ENCODE measurements at regions not wholly inside any gene's neighbourhood (a gene's known extent, or its start where the extent isn't known, plus 50 kb on each side); places are given as distances from the start of the nearest gene placed in this dataset.

- Histone ChIP-seq H3K27ac (no peak overlapping the region), H3K27me3 (no peaks in the 10 kb centered on the region), H3K9me3 (peaks cover 0 to 11% (median 7%) of the 10 kb centered on the region in 4 donors), H3K36me3 (no peaks in the 10 kb centered on the region), H3K4me1 (no peaks in the 10 kb centered on the region), H3K4me3 (no peak overlapping the region)
- TF ChIP-seq POLR2A (IDR thresholded peaks at IDR 0.05), result no peak
- TF ChIP-seq POLR2AphosphoS5 (IDR thresholded peaks at IDR 0.05), result no peak
- TF ChIP-seq EP300 (IDR thresholded peaks at IDR 0.05), result no peak
- TF ChIP-seq CTCF (IDR thresholded peaks at IDR 0.05), result no peak
- WGBS, 2 donors, result 84 to 90% methylated on average over 5 of the region's 5 CpGs
- ATAC-seq (ENCODE audit: low FRiP score in 2 of 2), result no peak
- DNase-seq, result no peak
These were observed 271.3 kb downstream of the TJP1 start for GRCh38 chr15:29550834-29551465.

GRCh38 chr15:29548006-29548405 lies 274.3 kb downstream of the TJP1 start:
- no peak for ATAC-seq (ENCODE audit: low FRiP score in 2 of 2)
- no peak for DNase-seq
- Histone ChIP-seq H3K27me3 (no peaks in the 10 kb centered on the region), H3K36me3 (no peaks in the 10 kb centered on the region), H3K4me1 (no peaks in the 10 kb centered on the region), H3K4me3 (no peak overlapping the region), H3K27ac (no peak overlapping the region), H3K9me3 (peaks cover 0 to 15% (median 7%) of the 10 kb centered on the region in 4 donors)
- TF ChIP-seq CTCF (IDR thresholded peaks at IDR 0.05), result no peak
- no peak for TF ChIP-seq POLR2AphosphoS5 (IDR thresholded peaks at IDR 0.05)
- no peak for TF ChIP-seq EP300 (IDR thresholded peaks at IDR 0.05)
- no peak for TF ChIP-seq POLR2A (IDR thresholded peaks at IDR 0.05)
- WGBS, 2 donors, result 74 to 75% methylated on average over 2 of the region's 2 CpGs

DNA sequence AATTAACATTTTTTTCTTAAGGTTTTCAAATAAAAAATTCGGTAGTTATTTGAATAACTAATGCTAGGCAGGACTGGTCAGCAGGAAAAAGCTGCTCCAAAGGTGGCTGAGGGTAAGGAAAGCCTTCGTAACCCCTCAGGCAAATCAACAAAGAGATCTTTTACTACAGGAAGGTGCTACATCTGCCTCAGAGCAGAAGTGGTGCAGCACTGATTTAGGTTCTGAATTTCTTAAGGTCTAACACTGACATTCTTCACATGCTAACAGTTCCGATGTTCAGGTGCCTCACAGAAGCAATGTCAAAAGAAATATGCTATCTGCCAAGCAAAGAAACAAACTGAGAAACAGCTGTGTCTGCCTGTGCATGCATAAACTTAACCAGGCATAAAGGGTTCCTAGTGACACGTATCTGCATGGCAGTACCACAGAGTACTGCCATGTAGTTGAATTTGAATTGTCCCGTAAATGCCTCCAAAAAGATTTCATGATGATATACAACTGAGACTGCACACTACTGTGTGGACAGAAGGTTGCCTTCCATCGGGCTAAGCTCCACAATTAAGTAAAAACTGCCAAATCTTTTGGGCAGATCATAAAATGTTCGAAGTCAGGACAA lies 275.0 kb upstream of the NSMCE3 start:
- H3K36me3 ChIP-seq, result no peaks in the 10 kb centered on the region
- 56 to 79% methylated on average over 7 of the region's 7 CpGs for WGBS, 2 donors
- TF ChIP-seq EP300 (IDR thresholded peaks at IDR 0.05) (no peak), POLR2AphosphoS5 (IDR thresholded peaks at IDR 0.05) (no peak), POLR2A (IDR thresholded peaks at IDR 0.05) (no peak), CTCF (IDR thresholded peaks at IDR 0.05) (no peak)
- ATAC-seq (ENCODE audit: low FRiP score in 2 of 2) (no peak), DNase-seq (no peak)
- no peak overlapping the region for H3K27ac ChIP-seq
- no peak overlapping the region for H3K4me3 ChIP-seq
- no peaks in the 10 kb centered on the region for H3K4me1 ChIP-seq
- H3K27me3 ChIP-seq, result no peaks in the 10 kb centered on the region
- H3K9me3 ChIP-seq, result peaks cover 0 to 15% (median 7%) of the 10 kb centered on the region in 4 donors

DNA sequence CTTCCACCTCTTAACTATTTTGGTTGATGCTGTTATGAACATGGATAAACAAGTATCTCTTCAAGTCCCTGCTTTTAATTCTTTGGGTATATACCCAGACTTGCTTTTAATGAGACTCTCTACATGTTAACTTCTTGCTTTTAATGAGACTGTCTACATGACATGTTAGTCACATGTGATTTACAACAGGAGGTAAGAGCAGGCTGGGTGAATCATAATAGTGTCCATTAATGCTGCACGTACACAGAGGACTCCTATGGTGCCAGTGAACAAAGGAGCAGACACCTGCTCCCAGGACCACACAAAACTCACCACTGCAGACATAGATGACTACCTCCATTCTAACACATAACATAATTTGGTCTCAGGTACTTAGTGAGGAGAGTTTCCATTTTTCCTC lies 273.4 kb upstream of the NSMCE3 start:
- TF ChIP-seq POLR2A (IDR thresholded peaks at IDR 0.05) (no peak), POLR2AphosphoS5 (IDR thresholded peaks at IDR 0.05) (no peak), EP300 (IDR thresholded peaks at IDR 0.05) (no peak), CTCF (IDR thresholded peaks at IDR 0.05) (no peak)
- Histone ChIP-seq H3K36me3 (no peaks in the 10 kb centered on the region), H3K9me3 (peaks cover 0 to 15% (median 7%) of the 10 kb centered on the region in 4 donors), H3K27ac (no peak overlapping the region), H3K27me3 (no peaks in the 10 kb centered on the region), H3K4me3 (no peak overlapping the region), H3K4me1 (no peaks in the 10 kb centered on the region)
- DNase-seq (no peak), ATAC-seq (ENCODE audit: low FRiP score in 2 of 2) (no peak)
- 75 to 92% methylated on average over 1 of the region's 1 CpG for WGBS, 2 donors

GRCh38 chr15:29541309-29541708 lies 271.7 kb upstream of the NSMCE3 start:
- TF ChIP-seq EP300 (IDR thresholded peaks at IDR 0.05) (no peak), CTCF (IDR thresholded peaks at IDR 0.05) (no peak), POLR2AphosphoS5 (IDR thresholded peaks at IDR 0.05) (no peak)
- 90% methylated on average over 7 of the region's 7 CpGs for WGBS, 2 donors
- no peaks in the 10 kb centered on the region for H3K4me1 ChIP-seq
- H3K27me3 ChIP-seq, result no peaks in the 10 kb centered on the region
- no peak for DNase-seq
- no peak overlapping the region for H3K4me3 ChIP-seq
- H3K36me3 ChIP-seq, result no peaks in the 10 kb centered on the region
- peaks cover 0 to 7% (median 2%) of the 10 kb centered on the region in 4 donors for H3K9me3 ChIP-seq
- no peak overlapping the region for H3K27ac ChIP-seq
- no peak for ATAC-seq (ENCODE audit: low FRiP score in 2 of 2)

Data from upper lobe of left lung (tissue), 6 donors.